Fibroblast of gingiva (primary cell): ENCODE measurements at regions not wholly inside any gene's neighbourhood (a gene's known extent, or its start where the extent isn't known, plus 50 kb on each side); places are given as distances from the start of the nearest gene placed in this dataset.

Experiments used
- DNase-seq: peaks from one replicate; pipeline ENCODE4 v3.0.0-alpha.2; 2011; ENCODE audit warnings: low read depth

DNA sequence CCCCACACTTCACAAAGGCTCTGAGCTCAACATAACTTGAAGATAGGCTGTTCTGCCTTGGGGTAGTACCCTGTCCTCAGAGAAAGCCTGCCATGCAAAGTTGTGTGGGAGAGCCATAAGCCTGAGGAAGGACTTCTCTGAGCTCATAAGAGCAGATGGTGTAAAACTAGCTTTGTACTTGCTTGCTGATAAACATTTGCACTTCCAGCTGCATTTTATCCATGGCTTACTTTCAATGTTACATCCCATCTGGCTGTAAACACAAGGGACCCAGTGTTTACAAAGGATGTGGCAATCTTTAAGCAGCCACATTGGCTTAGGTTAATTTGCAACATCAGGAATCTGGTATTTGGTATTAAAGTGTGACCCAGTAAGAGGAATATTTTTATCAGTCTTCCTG lies 258.1 kb downstream of the IPO8 start:
- peak; percentile 90 for DNase-seq

DNA sequence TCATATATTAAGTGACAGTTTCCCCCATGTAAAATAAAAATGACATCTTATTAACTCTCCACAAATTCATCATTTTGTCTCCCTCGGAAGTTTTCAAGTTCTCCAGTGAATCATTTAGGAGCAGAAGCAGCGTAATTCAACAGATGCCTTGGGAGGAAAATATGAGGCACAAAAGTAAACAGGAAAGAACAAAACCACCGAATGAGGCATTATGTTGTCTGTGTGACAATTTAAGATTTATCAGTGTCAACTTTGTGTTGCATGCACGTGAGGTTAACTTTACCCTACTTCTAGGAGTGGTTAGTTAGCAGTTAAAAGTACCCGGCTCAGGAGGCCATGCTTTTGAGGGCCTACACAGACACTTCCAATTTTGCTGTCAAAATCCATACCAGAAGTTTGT lies 258.6 kb downstream of the IPO8 start:
- DNase-seq: peak; percentile 28

DNA sequence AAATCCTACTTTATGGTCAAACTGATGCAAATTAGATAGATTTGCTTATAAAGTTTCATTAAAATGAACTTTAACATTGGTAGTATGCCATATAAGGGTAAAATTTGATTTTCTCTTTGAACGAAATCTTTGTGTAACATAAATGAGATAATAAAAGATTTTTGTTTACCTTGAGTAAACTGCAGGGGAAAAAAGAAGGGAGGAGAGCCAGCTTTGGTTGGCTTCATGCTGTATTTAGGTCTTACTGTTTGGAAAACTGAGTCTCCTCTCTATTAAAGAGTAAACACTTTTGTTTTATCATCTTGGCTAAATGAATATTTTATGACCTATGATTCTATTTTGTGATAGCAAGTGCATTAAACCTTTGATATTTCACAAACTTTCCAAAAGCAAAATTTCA lies 267.6 kb downstream of the IPO8 start:
- DNase-seq: no peak

DNA sequence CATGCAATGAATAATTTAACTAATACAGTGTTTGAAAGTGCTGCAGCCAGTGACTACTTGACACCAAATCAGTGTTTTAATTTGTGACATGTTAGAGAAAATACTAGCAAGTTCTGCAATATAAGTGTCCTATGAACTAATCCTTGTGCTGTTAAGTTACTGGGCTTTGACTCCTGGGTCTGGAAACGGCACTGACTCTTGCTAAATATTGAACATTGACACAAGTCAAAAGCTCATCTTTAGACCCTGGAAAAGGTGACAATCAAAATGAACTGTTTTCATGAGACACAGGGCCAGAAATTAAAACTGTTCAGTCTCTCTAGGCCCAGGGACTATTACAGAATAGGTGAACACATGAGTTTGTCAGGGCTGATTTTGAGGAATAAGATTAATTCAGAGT lies 268.1 kb downstream of the IPO8 start:
- DNase-seq: no peak

DNA sequence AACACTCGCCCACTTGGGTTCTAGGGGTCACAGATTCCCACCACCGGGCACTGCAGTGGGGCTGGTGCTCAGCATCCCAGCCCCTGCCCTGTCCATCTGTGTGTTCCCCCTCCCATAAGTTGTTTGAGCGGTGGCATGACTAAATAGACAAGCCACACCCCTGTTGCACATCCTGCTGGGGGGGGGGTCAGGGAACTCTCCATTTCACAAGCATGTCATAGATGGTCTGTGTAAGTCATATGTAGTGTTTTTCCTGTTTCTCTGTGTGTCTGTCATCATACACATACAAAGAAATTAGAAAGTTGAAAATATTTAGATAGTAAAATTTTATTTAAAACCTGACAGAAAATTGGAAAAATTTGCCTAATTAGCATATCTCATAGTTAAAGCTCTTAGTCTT lies 270.2 kb downstream of the IPO8 start:
- DNase-seq: no peak

DNA sequence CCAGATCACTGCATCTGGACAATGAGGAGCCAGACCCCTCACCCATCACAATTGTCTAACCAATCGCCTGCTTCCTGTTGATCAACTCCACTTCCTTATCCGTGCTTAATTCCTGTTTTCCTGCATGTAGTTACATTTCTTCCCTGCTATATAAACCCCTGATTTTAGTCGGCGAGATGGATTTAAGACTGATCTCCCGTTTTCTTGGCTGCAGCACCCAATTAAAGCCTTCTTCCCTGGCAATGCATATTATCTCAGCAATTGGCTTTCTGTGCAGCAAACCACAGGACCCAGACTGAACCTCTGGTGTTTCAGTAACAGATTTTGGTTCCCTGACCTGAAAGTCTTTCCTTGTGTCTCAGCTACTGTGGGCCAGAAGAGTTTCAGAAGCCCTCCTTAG lies 272.3 kb downstream of the IPO8 start:
- no peak for DNase-seq

DNA sequence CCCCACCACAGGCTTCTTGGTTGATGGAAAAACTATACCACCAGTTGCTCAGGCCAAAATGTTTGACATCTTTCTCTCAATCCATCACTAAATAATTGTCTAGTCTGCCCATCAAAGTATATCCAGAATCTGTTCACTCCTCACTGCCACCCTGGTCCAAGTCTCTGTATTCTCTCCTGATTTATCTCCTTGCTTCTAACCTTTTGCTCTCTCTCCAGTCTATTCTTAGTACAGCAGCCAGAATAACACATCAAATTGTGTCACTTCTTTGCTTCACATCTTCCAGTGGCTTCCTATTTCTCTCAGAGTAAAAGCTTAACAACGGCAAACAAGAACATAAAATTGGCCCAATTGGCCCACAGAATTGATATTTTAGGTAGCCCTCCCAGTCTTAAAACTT lies 272.8 kb downstream of the IPO8 start:
- DNase-seq: no peak

DNA sequence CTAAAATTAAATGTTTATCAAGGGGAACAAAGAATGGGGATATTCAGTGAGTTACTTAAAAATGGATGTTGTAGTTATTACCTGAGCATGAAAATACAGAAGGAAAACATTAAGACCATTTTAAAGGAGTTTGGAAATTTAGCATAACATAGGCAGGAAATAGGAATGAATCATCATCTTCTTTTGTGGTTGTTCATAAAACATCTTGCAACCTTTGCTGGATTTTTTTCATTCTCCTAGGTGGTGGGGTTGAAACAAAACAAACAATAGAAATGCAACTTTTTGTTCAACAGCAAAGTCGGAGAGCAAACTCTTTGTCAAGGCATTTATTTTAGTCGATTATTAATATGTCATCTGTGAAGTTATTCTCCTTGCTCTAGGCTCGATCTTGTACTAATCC lies 275.1 kb downstream of the IPO8 start:
- DNase-seq: peak; percentile 25

DNA sequence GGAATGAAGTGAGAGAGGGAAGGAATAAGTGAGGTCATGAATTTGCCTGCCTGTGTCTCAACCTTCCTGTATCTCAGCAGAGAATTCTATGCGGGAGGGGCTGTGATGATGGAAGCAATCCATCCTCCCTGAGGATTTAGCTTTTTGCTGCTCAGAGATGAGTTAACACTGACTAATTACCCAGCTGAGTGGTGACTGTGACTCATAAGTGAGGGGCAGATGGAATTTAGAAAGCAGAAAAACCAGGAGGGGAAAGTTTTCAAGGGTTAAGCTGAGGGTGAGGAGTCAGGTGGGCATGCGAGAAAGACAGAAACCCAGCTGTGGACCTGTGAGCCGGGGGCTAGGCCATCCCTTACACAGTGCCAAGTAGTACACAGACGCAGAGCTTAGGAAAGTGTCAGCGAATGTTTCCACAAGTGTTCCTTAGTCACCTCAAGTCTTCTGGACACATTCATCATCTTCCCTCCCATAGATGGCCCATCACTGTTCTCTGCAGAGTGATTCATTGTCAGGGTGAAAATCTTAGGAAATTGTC lies 277.9 kb downstream of the IPO8 start:
- peak; percentile 88 for DNase-seq

DNA sequence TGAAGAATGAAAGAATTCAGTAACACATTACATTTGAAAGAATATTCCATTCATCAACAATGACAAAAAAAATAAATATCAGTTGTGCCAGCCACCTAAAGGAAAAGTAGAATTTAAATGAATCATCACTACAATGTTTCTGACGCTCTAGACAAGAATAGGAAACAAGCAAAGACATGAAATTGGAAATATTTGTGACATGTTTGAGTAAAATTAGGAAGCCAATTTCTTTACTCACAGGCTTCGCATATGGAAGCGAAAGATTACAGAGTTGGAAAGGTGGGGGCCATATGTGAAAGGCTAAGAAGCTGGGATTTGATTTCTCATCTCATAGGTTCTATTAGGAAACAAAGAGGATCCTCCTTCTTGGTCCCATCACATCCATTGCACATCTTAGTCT lies 279.0 kb downstream of the IPO8 start:
- DNase-seq: no peak

DNA sequence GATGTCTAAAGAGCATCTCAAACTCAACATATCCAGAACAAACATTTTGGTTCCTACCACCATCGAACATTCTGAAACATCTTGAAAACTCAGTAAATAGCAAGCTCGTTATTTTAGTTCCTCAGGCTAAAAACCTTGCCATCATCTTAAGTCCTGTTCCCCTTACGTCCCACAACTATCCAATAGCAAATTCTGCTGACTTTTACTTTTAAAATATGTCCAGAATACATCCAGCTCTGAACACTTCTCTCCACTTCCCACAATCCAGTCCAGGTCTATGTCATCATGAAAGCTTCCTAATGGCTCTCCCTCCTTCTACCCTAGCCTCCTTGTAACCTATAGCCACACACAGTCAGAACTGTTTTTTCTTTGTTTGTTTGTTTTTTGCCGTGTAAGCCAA lies 279.9 kb downstream of the IPO8 start:
- no peak for DNase-seq

DNA sequence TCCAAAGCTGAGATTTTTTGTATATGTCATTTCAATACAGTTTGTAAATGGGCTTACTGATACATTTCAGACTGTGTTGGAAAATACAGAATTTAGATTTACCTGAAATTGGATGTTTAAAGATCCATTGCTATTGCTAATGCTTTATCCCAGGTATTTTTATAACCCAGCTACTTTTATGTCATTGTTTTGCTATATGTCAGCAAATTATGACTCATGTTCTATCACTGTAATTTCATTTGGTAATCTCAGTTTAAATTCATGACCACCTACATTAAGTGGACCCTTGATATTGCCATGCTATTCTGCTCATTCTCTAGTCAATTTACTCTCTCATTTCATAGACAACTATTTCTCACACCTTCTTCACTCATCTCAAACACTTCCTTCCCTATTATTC lies 281.2 kb downstream of the IPO8 start:
- no peak for DNase-seq

DNA sequence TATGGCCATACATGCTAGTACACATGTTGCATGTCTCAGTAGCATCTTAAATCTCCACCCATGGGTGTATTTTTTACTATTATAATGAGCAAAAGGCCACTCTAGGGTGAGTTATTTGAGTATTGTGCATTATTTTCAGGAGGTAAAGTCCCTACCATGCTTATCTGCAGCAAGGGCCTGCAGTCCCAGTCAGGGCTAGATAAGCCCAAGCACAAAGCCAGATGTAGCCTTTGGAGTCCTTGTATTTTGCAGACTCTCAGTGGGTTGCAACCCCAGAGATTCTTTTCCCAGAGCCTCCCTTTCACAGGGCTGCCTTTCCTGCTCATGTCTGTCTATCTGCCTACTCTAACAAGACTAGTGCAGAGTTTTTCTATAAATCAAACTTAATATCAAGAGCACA lies 295.3 kb downstream of the IPO8 start:
- DNase-seq: no peak

DNA sequence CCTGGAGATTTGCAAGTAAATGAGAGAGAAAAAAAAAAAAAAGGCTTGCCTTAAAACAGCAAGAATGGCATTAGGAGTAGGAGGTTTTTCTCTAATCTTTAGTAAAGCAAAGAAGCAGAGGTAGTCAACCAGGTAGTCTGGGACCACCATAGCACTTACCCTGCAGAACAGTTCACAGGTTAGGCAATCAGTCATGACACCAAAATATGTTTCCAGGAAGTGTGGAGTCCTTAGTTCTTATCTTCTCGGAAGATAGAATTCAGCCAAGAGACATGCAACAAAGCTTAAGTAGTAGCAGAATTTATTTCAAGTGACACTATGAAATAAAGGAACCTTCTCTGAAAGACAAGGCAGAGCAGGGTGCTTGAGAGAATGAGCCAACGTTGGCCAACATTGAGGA lies 295.8 kb downstream of the IPO8 start:
- DNase-seq: no peak

DNA sequence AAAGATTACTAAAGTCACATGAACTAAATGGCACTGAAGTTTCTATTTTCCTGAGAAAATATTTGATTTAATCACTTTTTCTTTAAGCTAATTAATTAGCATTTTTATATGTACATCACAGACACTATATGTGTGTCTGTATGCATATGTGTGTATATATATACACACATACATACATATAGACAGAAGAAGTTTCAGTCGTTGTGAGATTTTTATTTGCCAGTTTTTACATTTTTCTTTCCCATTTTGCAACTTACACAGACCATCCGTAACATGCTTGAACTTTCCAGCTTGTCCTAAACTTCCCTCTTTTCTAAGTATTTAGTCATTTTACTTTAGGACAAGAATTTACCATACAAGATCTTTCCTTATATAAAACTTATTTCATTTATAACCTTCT lies 299.1 kb downstream of the IPO8 start:
- DNase-seq: no peak

DNA sequence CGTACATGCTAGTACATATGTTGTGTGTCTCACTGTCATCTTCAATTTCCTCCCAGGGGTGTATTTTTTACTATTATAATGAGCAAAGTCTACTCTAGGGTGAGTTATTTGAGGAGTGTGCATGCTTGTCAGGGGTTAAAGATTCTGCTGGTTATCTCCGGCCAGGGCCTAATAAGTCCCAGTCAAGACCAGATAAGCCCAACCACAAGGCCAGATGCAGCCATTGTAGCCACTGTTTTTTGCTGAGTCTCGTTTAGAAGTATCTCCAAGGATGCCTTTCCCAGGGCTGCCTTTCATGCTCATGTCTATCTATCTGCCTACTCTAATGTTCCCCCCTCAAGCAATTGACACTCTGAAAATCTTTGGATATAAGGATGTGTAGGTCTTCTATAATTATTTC lies 300.5 kb downstream of the IPO8 start:
- no peak for DNase-seq

DNA sequence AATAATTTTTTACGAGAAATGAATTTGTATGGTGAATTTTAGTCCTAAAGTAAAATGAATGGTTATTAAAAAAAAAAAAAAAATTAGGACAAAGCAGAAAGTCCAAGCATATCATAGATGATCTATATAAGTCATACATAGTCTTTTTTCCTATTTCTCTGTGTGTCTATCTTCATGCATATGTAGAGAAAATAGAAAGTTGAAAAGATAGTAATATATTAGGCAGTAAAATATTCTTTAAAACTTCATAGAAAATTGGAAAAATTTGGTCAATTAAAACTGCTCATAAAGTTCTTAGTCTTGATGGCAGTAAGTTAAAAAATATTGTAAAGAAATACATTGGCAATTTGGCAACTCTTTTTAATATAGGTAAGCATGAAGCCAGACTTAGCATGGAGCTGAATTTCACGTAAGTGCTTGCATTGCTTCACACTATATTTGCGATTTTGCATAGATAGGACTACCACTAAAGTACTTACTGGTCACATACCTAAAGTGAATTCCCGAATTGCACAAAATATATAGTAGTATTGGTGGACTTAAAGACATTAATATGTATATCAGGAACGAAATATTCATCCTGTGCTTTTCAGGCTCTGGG lies 303.8 kb downstream of the IPO8 start:
- no peak for DNase-seq

DNA sequence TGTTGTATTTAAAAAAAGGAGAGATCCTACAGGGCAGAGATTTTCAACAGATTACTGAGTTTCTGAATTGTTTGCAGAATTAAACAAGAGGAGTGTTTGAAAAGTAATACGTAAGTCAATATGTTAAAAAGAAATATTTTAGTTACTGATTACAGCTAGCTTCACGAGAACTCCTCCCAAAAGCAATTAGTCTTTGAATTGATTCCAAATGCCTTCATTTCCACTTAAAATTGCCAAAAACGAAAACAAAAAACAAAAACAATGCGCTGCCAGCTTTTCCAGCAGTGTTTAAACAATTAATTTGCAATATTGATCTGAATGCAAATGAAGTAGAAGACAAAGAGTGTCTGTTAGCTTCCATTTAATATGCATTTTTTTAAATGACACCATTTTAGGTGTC lies 310.0 kb downstream of the IPO8 start:
- no peak for DNase-seq

DNA sequence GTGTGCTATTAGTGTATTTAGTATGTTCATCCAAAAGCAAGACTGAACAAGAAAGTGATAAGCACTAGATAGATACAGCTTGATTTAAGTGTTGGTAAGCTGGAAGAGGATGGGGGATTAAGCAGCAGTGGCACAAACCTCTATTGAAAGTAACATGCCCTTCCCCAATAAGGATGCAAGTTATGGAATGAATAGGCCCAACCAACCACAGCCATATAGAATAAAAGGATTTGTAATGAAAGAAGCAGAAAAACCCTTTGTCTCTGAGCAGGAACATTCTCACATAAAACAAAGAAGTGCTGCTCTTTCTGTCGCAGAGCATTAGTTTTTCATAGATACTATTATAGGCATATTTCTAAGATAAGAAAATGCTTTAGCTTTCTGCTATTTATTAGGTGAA lies 310.7 kb downstream of the IPO8 start:
- no peak for DNase-seq

DNA sequence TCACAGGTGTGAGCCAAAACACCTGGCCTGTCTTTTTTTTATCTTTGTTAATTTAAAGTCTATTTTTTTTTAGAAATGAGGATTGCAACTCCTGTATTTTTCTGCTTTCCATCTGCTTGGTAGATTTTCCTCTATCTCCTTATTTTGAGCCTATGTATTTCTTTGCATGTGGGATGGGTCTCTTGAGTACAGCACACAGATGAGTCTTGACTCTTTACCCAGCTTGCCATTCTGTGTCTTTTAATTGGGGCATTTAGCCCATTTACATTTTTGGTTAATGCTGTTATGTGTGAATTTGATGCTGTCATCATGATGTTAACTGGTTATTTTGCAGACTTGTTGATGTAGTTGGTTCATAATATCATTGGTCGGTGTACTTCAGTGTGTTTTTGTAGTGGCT lies 317.4 kb downstream of the IPO8 start:
- no peak for DNase-seq

DNA sequence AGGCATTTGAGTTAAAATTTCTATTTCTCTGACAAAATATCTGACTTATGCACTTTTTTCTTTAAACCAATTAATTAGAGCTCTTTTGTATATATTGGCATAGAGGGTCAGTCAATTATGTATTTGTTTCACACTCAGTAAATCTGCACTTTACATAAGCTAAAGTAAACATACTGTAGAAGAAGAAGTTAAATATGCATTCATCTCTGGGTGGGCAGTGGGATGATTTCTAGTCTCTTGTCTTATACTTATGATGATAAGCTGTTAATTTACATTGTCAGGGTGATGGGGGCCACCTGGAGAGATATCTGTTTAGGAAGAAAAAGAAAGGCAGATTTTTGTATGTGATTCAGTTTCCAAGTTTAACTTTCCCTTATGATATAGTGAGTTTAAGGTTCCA lies 330.8 kb downstream of the IPO8 start:
- DNase-seq: no peak

DNA sequence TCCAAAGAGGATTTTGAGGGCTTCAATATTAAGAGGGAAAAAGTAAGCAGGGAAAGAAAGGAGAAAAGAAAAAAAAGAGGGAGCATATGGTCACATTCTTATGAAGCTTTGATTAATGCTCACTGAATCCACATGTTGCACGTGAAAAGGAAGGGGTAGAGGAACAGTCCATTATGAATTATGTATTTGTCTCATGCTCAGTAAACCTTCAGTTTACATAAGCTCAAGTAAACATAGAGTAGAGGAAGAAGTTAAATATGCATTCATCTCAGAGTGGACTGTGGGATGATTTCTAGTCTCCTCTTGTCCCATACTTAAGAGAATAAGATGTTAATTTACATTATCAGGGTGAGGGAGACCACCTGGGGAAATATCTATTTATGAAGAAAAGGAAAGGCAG lies 334.5 kb downstream of the IPO8 start:
- no peak for DNase-seq

DNA sequence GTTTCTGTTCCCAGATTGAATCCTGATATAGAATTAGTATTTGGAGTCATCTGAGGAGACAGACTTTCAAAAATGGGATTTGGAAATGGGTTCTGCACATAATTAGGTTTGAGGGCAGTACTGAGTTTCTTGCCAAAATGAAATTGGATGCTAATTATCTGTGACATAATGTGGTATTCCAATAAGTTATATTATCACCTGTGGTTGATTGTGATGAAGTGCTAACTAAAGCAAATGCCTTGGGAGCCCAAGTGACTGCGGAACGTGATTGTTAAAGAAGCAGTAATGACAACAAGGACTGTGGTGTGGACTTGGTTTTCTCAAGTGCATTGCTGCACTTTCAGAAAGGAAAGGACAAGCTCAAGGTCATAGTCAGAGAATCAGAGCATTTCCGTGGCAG lies 337.0 kb downstream of the IPO8 start:
- DNase-seq: no peak

DNA sequence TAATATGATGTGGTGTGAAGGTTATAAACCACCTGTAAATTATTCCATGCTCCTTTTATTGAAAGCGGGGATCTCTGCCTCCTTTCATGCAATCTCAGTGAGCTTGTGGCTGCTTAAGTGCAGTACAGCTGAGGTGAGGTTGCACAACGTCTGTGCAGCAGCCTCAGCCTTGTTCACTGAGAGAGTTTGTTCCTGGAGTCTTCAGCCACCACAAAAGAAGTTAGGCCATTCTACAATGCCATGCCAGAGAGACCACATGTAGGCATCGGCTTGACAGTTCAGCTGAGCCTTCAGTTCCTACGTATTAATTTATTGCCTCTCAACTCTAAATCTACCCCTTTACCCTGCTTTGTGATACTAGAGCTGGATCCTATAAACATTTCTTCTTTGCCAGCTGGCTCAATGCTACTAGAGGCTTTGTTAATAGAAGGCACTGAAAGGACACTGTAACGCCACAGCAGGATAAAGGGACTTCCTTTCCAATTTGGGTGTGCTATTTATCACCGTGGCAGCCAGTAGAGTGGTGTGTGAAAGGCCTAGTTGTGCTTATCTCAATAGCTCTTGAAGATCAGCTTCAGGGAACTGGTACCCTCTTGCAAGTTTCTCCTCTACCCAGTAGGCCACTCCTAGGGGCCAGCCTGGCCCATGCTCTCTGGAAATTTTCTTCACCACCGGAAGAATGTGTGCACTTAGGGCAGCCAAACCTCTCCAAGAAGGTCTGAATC lies 337.7 kb downstream of the IPO8 start:
- peak; percentile 7 for DNase-seq
